ENCODE measurements at regions not wholly inside any gene's neighbourhood (a gene's known extent, or its start where the extent isn't known, plus 50 kb on each side); places are given as distances from the start of the nearest gene placed in this dataset.
A peak's percentile ranks its signal among the peaks of the same experiment; 100 is the strongest.

DNA sequence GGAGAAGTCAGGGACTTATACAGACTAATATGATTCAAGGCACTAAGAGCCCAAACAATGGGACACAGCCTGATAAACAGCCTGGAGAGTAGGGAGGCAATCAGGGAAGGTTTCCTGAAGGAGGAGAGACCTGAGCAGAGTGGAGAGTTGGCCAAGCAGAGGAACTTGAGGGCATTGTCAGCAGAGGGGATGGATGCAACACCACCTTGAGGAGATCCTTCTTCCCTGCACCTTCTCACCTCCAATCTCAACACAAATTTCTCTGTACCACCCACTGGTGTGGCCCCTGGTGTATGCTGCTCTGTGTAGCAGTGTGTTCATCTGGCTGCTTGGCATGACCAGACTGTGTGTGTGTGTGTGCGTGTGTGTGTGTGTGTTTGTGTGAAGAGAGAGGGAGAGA is 146.2 kb downstream of the WDR11 start:
- TF ChIP-seq, protein P1, sequence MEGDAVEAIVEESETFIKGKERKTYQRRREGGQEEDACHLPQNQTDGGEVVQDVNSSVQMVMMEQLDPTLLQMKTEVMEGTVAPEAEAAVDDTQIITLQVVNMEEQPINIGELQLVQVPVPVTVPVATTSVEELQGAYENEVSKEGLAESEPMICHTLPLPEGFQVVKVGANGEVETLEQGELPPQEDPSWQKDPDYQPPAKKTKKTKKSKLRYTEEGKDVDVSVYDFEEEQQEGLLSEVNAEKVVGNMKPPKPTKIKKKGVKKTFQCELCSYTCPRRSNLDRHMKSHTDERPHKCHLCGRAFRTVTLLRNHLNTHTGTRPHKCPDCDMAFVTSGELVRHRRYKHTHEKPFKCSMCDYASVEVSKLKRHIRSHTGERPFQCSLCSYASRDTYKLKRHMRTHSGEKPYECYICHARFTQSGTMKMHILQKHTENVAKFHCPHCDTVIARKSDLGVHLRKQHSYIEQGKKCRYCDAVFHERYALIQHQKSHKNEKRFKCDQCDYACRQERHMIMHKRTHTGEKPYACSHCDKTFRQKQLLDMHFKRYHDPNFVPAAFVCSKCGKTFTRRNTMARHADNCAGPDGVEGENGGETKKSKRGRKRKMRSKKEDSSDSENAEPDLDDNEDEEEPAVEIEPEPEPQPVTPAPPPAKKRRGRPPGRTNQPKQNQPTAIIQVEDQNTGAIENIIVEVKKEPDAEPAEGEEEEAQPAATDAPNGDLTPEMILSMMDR (conservative IDR thresholded peaks at IDR 0.05 in 1 of 2, IDR thresholded peaks at IDR 0.05 in 1 of 2; ENCODE audit: extremely low read depth in 1 of 2, insufficient read depth in 1 of 2, low read depth in 1 of 2, low read length in 2 of 2), result peak in 1 of 2 donors; percentile 8
- TF ChIP-seq EZH2 (IDR thresholded peaks at IDR 0.05; ENCODE audit: borderline replicate concordance, low read length), result no peak

Data from mammary epithelial cell (primary cell).